Body of pancreas (tissue), 4 donors: ENCODE measurements at regions not wholly inside any gene's neighbourhood (a gene's known extent, or its start where the extent isn't known, plus 50 kb on each side); places are given as distances from the start of the nearest gene placed in this dataset.

ENCODE experiments used
- CTCF ChIP-seq, 7 experiments: fragments of 450-650 bp in 4 of 7; fragments of 200-600 bp in 3 of 7; sonication (generic) in 3 of 7; IDR thresholded peaks; one replicate each; pipeline ENCODE4 v1.5.1; 2016 to 2019; ENCODE audit warnings: antibody characterized with exemption in 7 of 7
- POLR2A ChIP-seq, 3 donors: fragments of 450-650 bp; IDR thresholded peaks; one replicate each; pipeline ENCODE4 v1.6.1; 2016; ENCODE audit warnings: antibody characterized with exemption in 3 of 3, mild to moderate bottlenecking in 2 of 3

GRCh38 chr6:28774292-28775051 is 149.3 kb downstream of the TRIM27 start:
- no peak for TF ChIP-seq POLR2A (IDR thresholded peaks at IDR 0.05)
- TF ChIP-seq CTCF (IDR thresholded peaks at IDR 0.05), result no peak
